ENCODE measurements at regions not wholly inside any gene's neighbourhood (a gene's known extent, or its start where the extent isn't known, plus 50 kb on each side); places are given as distances from the start of the nearest gene placed in this dataset.
"Not testable (repeated sequence)": the region's sequence is repeated elsewhere in the genome, so short reads cannot be mapped to it uniquely, and the experiment has no call there.

GRCh38 chr15:19996574-19997194, 544.9 kb downstream of the GOLGA6L6 start:
- H3K36me3 ChIP-seq (ENCODE audit: control insufficient read depth, insufficient read depth, low read length); DNase-seq (ENCODE audit: low read depth); CTCF ChIA-PET; H3K4me3 ChIP-seq (ENCODE audit: low read depth, low read length); H3K27me3 ChIP-seq (ENCODE audit: control insufficient read depth, insufficient read depth, low read length); POLR2A ChIA-PET: not testable (repeated sequence)

- POLR2A ChIA-PET; H3K27me3 ChIP-seq (ENCODE audit: control insufficient read depth, insufficient read depth, low read length); CTCF ChIA-PET; DNase-seq (ENCODE audit: low read depth); H3K4me3 ChIP-seq (ENCODE audit: low read depth, low read length); H3K36me3 ChIP-seq (ENCODE audit: control insufficient read depth, insufficient read depth, low read length): not testable (repeated sequence)
These were observed 546.3 kb downstream of the GOLGA6L6 start for GRCh38 chr15:19995296-19995695.

- CTCF ChIA-PET = no interaction called here
These were observed 549.2 kb downstream of the GOLGA6L6 start for GRCh38 chr15:19992428-19992827.

GRCh38 chr15:19988094-19988660, 553.4 kb downstream of the GOLGA6L6 start:
- ChIA-PET CTCF (no interaction called here), POLR2A (no interaction called here)
- no peak overlapping the region for H3K4me3 ChIP-seq (ENCODE audit: low read depth, low read length)
- TF ChIP-seq CTCF (IDR thresholded peaks at IDR 0.05; ENCODE audit: insufficient read depth, low read depth, low read length) = no peak
- DNase-seq (ENCODE audit: low read depth) = no peak
- no peaks in the 10 kb centered on the region for H3K27me3 ChIP-seq (ENCODE audit: control insufficient read depth, insufficient read depth, low read length)
- H3K36me3 ChIP-seq (ENCODE audit: control insufficient read depth, insufficient read depth, low read length) = no peaks in the 10 kb centered on the region

More at GRCh38 chr15:19992428-19992827, 549.2 kb downstream of the GOLGA6L6 start:
- Histone ChIP-seq H3K4me3 (ENCODE audit: low read depth, low read length) (no peak overlapping the region), H3K27me3 (ENCODE audit: control insufficient read depth, insufficient read depth, low read length) (no peaks in the 10 kb centered on the region), H3K36me3 (ENCODE audit: control insufficient read depth, insufficient read depth, low read length) (no peaks in the 10 kb centered on the region)
- no peak for DNase-seq (ENCODE audit: low read depth)
- no peak for TF ChIP-seq CTCF (IDR thresholded peaks at IDR 0.05; ENCODE audit: insufficient read depth, low read depth, low read length)
- POLR2A ChIA-PET = no interaction called here

- CTCF ChIA-PET = no interaction called here
These were observed 554.1 kb downstream of the GOLGA6L6 start for GRCh38 chr15:19987389-19988048.

More at GRCh38 chr15:19987389-19988048, 554.1 kb downstream of the GOLGA6L6 start:
- H3K27me3 ChIP-seq (ENCODE audit: control insufficient read depth, insufficient read depth, low read length) = no peaks in the 10 kb centered on the region
- H3K36me3 ChIP-seq (ENCODE audit: control insufficient read depth, insufficient read depth, low read length) = no peaks in the 10 kb centered on the region
- DNase-seq (ENCODE audit: low read depth) = no peak
- no peak overlapping the region for H3K4me3 ChIP-seq (ENCODE audit: low read depth, low read length)
- TF ChIP-seq CTCF (IDR thresholded peaks at IDR 0.05; ENCODE audit: insufficient read depth, low read depth, low read length) = no peak
- POLR2A ChIA-PET = no interaction called here

All from BJ (cell line).